Osteocyte (in vitro differentiated cells): ENCODE measurements at regions not wholly inside any gene's neighbourhood (a gene's known extent, or its start where the extent isn't known, plus 50 kb on each side); places are given as distances from the start of the nearest gene placed in this dataset.

Experiments used
- DNase-seq: peaks from one replicate; pipeline ENCODE4 v3.0.0; 2021; ENCODE audit warnings: mixed read lengths; ENCODE audit not compliant: unreplicated experiment; ENCODE audit errors: extremely low spot score
- H3K27ac Mint-ChIP-seq: one replicate; pipeline ENCODE4 v1.8.0; 2021; ENCODE audit warnings: mild to moderate bottlenecking, mixed read lengths; ENCODE audit not compliant: unreplicated experiment
- H3K27me3 Mint-ChIP-seq: one replicate; pipeline ENCODE4 v1.8.0; 2021; ENCODE audit warnings: mixed read lengths; ENCODE audit not compliant: unreplicated experiment
- H3K36me3 Mint-ChIP-seq: one replicate; pipeline ENCODE4 v1.8.0; 2021; ENCODE audit warnings: mixed read lengths; ENCODE audit not compliant: unreplicated experiment
- H3K4me1 Mint-ChIP-seq: one replicate; pipeline ENCODE4 v1.8.0; 2021; ENCODE audit warnings: mixed read lengths; ENCODE audit not compliant: unreplicated experiment
- H3K4me3 Mint-ChIP-seq: one replicate; pipeline ENCODE4 v1.8.0; 2021; ENCODE audit warnings: mild to moderate bottlenecking, moderate library complexity, mixed read lengths; ENCODE audit not compliant: unreplicated experiment
- H3K9me3 Mint-ChIP-seq: one replicate; pipeline ENCODE4 v1.8.0; 2021; ENCODE audit warnings: mixed read lengths; ENCODE audit not compliant: unreplicated experiment
- TF ChIP-seq, protein P1 (sequence below): fragments of 200-600 bp; sonication (generic); IDR thresholded peaks from 2 replicates; pipeline ENCODE4 v1.5.0; 2021; ENCODE audit warnings: antibody characterized with exemption, mild to moderate bottlenecking, moderate library complexity

DNA sequence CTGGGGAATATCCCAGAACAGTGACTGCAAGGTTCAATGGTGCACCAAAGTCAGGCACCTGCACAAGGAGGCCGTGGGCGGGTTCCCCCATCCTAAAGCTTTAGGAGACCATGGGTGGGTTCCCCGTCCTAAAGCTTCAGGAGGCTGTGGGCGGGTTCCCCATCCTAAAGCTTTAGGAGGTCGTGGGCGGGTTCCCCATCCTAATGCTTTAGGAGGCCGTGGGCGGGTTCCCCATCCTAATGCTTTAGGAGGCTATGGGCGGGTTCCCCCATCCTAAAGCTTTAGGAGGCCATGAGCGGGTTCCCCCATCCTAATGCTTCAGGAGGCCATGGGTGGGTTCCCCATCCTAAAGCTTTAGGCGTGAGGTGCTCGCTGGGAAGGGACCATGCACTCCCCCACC lies 313.3 kb downstream of the FOXL1 start:
- no peak for DNase-seq
- H3K36me3 Mint-ChIP-seq: no peaks in the 10 kb centered on the region
- no peak overlapping the region for H3K27ac Mint-ChIP-seq
- no peaks in the 10 kb centered on the region for H3K9me3 Mint-ChIP-seq
- H3K27me3 Mint-ChIP-seq: no peaks in the 10 kb centered on the region
- TF ChIP-seq, protein P1, sequence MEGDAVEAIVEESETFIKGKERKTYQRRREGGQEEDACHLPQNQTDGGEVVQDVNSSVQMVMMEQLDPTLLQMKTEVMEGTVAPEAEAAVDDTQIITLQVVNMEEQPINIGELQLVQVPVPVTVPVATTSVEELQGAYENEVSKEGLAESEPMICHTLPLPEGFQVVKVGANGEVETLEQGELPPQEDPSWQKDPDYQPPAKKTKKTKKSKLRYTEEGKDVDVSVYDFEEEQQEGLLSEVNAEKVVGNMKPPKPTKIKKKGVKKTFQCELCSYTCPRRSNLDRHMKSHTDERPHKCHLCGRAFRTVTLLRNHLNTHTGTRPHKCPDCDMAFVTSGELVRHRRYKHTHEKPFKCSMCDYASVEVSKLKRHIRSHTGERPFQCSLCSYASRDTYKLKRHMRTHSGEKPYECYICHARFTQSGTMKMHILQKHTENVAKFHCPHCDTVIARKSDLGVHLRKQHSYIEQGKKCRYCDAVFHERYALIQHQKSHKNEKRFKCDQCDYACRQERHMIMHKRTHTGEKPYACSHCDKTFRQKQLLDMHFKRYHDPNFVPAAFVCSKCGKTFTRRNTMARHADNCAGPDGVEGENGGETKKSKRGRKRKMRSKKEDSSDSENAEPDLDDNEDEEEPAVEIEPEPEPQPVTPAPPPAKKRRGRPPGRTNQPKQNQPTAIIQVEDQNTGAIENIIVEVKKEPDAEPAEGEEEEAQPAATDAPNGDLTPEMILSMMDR: no peak
- no peak overlapping the region for H3K4me3 Mint-ChIP-seq
- peaks cover 11% of the 10 kb centered on the region for H3K4me1 Mint-ChIP-seq

DNA sequence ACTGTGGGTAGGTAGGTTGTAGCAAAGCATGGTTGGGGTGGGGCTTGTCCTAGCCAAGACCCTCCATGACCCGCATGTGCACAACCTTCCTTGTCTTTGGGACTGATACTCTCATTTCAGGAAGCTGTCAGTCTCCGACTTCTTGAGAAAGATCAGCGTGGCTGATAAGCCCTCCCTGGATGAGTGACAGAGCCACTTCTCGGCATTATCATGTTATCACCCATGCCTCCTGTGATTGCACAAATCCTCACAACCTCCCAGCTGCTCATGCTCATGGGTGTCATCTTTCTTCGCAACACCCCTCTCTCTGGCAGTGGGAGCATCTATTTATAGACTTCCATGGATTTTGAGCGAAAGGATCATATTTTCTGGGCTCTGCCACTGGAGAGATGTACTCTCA lies 314.2 kb downstream of the FOXL1 start:
- DNase-seq: no peak
- TF ChIP-seq, protein P1: no peak
- Mint-ChIP-seq H3K36me3 (no peaks in the 10 kb centered on the region), H3K27me3 (no peaks in the 10 kb centered on the region), H3K4me1 (peaks cover 9% of the 10 kb centered on the region), H3K4me3 (no peak overlapping the region), H3K27ac (no peak overlapping the region), H3K9me3 (no peaks in the 10 kb centered on the region)

DNA sequence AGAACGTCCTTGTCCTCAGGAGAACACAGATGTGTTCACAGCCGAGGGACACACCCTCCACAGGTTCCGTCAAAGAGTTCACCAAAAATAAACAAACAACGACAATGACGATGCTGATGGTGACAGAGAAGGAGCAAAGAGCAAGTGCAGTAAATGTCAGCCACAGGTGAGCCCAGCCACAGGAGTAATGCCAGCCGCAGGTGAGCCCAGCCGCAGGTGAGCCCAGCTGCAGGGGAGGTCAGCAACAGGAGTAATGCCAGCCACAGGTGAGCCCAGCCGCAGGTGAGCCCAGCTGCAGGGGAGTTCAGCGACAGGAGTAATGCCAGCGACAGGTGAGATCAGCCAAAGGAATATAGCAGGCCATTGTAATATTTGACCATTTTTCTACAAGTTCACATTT lies 315.2 kb downstream of the FOXL1 start:
- H3K27me3 Mint-ChIP-seq: no peaks in the 10 kb centered on the region
- H3K4me3 Mint-ChIP-seq: no peak overlapping the region

DNA sequence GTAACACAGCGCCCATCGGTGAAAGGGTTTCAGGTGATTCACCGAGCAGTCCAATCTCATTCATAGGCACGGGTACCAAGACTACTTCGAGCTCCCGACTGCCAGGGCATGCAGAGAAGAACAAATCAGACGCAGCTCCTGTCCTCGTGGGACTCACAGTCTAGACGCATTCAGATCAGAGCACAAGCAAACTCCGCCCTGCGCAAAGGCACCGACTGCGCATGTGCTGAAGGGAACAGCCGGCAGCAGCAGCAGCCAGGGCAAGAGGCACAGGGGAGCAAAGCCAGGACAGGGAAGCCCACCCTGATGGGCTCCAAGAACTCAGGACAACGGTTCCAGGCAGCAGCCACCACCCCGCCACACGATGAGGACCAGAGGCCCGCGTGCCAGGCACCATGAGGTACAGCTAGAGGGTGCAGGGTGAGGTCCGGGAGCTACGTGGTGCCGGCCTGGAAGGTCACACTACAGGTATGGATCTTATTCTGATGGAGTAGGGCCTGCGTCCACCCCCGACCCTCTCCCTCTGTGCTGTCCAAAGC lies 315.7 kb downstream of the FOXL1 start:
- no peak for DNase-seq
- Mint-ChIP-seq H3K36me3 (no peaks in the 10 kb centered on the region), H3K27me3 (no peaks in the 10 kb centered on the region), H3K4me3 (no peak overlapping the region), H3K27ac (no peak overlapping the region), H3K9me3 (no peaks in the 10 kb centered on the region), H3K4me1 (peaks cover 13% of the 10 kb centered on the region)
- TF ChIP-seq, protein P1: no peak

More for the DNA sequence above, 315.2 kb downstream of the FOXL1 start:
- Mint-ChIP-seq H3K36me3 (no peaks in the 10 kb centered on the region), H3K4me1 (peaks cover 9% of the 10 kb centered on the region), H3K27ac (no peak overlapping the region), H3K9me3 (no peaks in the 10 kb centered on the region)
- no peak for DNase-seq
- TF ChIP-seq, protein P1: no peak

DNA sequence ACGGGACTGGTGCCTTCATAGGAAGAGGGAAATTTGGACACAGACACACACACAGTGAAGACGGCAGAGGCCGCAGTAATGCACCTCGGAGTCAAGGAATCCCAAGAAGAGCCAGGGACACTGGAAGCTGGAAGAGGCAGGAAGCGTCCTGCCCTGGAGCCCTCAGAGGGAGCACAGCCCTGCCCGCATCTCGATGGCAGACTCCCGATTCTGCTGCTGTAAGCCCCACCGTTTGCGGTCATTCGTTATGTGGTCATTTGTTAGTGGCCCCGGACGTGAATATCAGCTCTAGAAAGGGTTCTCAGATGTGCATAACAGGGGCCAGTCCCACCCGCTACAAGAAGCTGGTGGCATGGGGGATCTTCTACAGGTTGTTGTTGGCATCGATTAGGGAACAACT lies 316.6 kb downstream of the FOXL1 start:
- TF ChIP-seq, protein P1: no peak
- Mint-ChIP-seq H3K27me3 (no peaks in the 10 kb centered on the region), H3K27ac (no peak overlapping the region), H3K4me1 (peaks cover 21% of the 10 kb centered on the region), H3K36me3 (no peaks in the 10 kb centered on the region), H3K4me3 (no peak overlapping the region), H3K9me3 (no peaks in the 10 kb centered on the region)
- no peak for DNase-seq
